ENCODE measurements at regions not wholly inside any gene's neighbourhood (a gene's known extent, or its start where the extent isn't known, plus 50 kb on each side); places are given as distances from the start of the nearest gene placed in this dataset.

DNA sequence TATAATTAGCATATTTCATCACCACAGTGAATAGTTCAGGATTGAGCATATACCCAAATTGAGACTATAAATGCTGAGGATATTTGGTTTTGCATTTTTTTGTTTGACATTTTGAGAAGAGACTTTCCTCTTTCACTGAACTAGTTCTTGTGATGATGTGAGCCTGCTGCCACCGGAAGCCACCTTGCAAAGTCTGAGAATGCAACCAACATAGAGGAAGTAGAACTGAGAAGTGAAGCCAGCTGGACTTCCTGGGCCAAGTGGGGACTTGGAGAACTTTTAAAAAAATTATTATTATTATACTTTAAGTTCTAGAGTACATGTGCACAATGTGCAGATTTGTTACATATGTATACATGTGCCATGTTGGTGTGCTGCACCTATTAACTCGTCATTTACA lies 102.3 kb downstream of the RPE65 start:
- no peak for TF ChIP-seq ZNF274 (IDR thresholded peaks at IDR 0.05; ENCODE audit: low read depth, low read length)
- TF ChIP-seq YY1 (IDR thresholded peaks at IDR 0.05; ENCODE audit: insufficient read depth, insufficient read length) = no peak
- TF ChIP-seq SUZ12 (IDR thresholded peaks at IDR 0.05; ENCODE audit: extremely low read depth, insufficient read depth, insufficient read length) = no peak

Data from NT2/D1 (cell line).